GM18520 (cell line): ENCODE measurements at regions not wholly inside any gene's neighbourhood (a gene's known extent, or its start where the extent isn't known, plus 50 kb on each side); places are given as distances from the start of the nearest gene placed in this dataset.
A peak's percentile ranks its signal among the peaks of the same experiment; 100 is the strongest.
"Not testable (repeated sequence)": the region's sequence is repeated elsewhere in the genome, so short reads cannot be mapped to it uniquely, and the experiment has no call there.

Experiments used
- ATAC-seq: cut with Tn5 transposase; IDR thresholded peaks from one replicate; pipeline ENCODE4 v1.9.1; 2021; ENCODE audit not compliant: unreplicated experiment

- not testable (repeated sequence) for ATAC-seq
Observed at GRCh38 chr9:65397763-65398719, 113.0 kb upstream of the FOXD4L5 start.

- not testable (repeated sequence) for ATAC-seq
Observed at GRCh38 chr9:65397226-65397625, 112.2 kb upstream of the FOXD4L5 start.

GRCh38 chr9:65396601-65397000, 111.6 kb upstream of the FOXD4L5 start:
- ATAC-seq, result not testable (repeated sequence)

- not testable (repeated sequence) for ATAC-seq
Observed at GRCh38 chr9:65395789-65396188, 110.8 kb upstream of the FOXD4L5 start.

GRCh38 chr9:65395121-65395520, 110.1 kb upstream of the FOXD4L5 start:
- ATAC-seq, result not testable (repeated sequence)

- ATAC-seq, result not testable (repeated sequence)
Observed at GRCh38 chr9:65393111-65393810, 108.3 kb upstream of the FOXD4L5 start.

- not testable (repeated sequence) for ATAC-seq
Observed at GRCh38 chr9:65392611-65393010, 107.6 kb upstream of the FOXD4L5 start.

- not testable (repeated sequence) for ATAC-seq
Observed at GRCh38 chr9:65389710-65390109, 104.7 kb upstream of the FOXD4L5 start.

- ATAC-seq, result not testable (repeated sequence)
Observed at GRCh38 chr9:65389216-65389615, 104.2 kb upstream of the FOXD4L5 start.

GRCh38 chr9:65386699-65387098, 101.7 kb upstream of the FOXD4L5 start:
- peak; percentile 73 for ATAC-seq

- ATAC-seq, result not testable (repeated sequence)
Observed at GRCh38 chr9:65386191-65386590, 101.2 kb upstream of the FOXD4L5 start.

- ATAC-seq, result not testable (repeated sequence)
Observed at GRCh38 chr9:65385655-65386024, 100.6 kb upstream of the FOXD4L5 start.

- ATAC-seq, result not testable (repeated sequence)
Observed at GRCh38 chr9:65384759-65385654, 100.0 kb upstream of the FOXD4L5 start.

GRCh38 chr9:65384066-65384465, 99.1 kb upstream of the FOXD4L5 start:
- ATAC-seq, result not testable (repeated sequence)

GRCh38 chr9:65383646-65384045, 98.6 kb upstream of the FOXD4L5 start:
- not testable (repeated sequence) for ATAC-seq

GRCh38 chr9:65382701-65383318, 97.8 kb upstream of the FOXD4L5 start:
- ATAC-seq, result not testable (repeated sequence)
